ENCODE measurements at regions not wholly inside any gene's neighbourhood (a gene's known extent, or its start where the extent isn't known, plus 50 kb on each side); places are given as distances from the start of the nearest gene placed in this dataset.

GRCh38 chr4:89380980-89381379 is 73.4 kb upstream of the GPRIN3 start:
- TF ChIP-seq POLR2A (IDR thresholded peaks at IDR 0.05; ENCODE audit: low read depth, low read length) = no peak
- no peak for TF ChIP-seq TAF1 (IDR thresholded peaks at IDR 0.05; ENCODE audit: borderline replicate concordance, low read depth, low read length)
- TF ChIP-seq POLR2AphosphoS5 (IDR thresholded peaks at IDR 0.05; ENCODE audit: low read depth, low read length) = no peak

All from GM12892 (cell line).